ENCODE measurements at regions not wholly inside any gene's neighbourhood (a gene's known extent, or its start where the extent isn't known, plus 50 kb on each side); places are given as distances from the start of the nearest gene placed in this dataset.

GRCh38 chr10:1960982-1961381 is 223.7 kb upstream of the ADARB2 start:
- DNase-seq (ENCODE audit: low read depth in 1 of 2, low spot score in 1 of 2) = no peak
- H3K4me1 ChIP-seq (ENCODE audit: low read depth) = no peaks in the 10 kb centered on the region

GRCh38 chr10:1957057-1957456 is 219.7 kb upstream of the ADARB2 start:
- H3K4me1 ChIP-seq (ENCODE audit: low read depth) = no peaks in the 10 kb centered on the region
- no peak for TF ChIP-seq CTCF (IDR thresholded peaks at IDR 0.05; ENCODE audit: low read depth, low read length)
- H3K27ac ChIP-seq = no peak overlapping the region
- no peak overlapping the region for H3K4me3 ChIP-seq
- no peaks in the 10 kb centered on the region for H3K36me3 ChIP-seq
- DNase-seq (ENCODE audit: low read depth in 1 of 2, low spot score in 1 of 2) = no peak
- H3K9me3 ChIP-seq (ENCODE audit: low read depth) = no peaks in the 10 kb centered on the region
- no peaks in the 10 kb centered on the region for H3K27me3 ChIP-seq

More at GRCh38 chr10:1960982-1961381, 223.7 kb upstream of the ADARB2 start:
- TF ChIP-seq CTCF (IDR thresholded peaks at IDR 0.05; ENCODE audit: low read depth, low read length) = no peak
- Histone ChIP-seq H3K36me3 (no peaks in the 10 kb centered on the region), H3K27me3 (no peaks in the 10 kb centered on the region), H3K9me3 (ENCODE audit: low read depth) (no peaks in the 10 kb centered on the region), H3K4me3 (no peak overlapping the region), H3K27ac (no peak overlapping the region)

- Histone ChIP-seq H3K9me3 (ENCODE audit: low read depth) (no peaks in the 10 kb centered on the region), H3K27me3 (no peaks in the 10 kb centered on the region), H3K27ac (no peak overlapping the region), H3K4me1 (ENCODE audit: low read depth) (no peaks in the 10 kb centered on the region), H3K36me3 (no peaks in the 10 kb centered on the region), H3K4me3 (no peak overlapping the region)
- DNase-seq (ENCODE audit: low read depth in 1 of 2, low spot score in 1 of 2) = no peak
- TF ChIP-seq CTCF (IDR thresholded peaks at IDR 0.05; ENCODE audit: low read depth, low read length) = no peak
These were observed 217.0 kb upstream of the ADARB2 start for GRCh38 chr10:1954300-1954699.

GRCh38 chr10:1952126-1953095 is 215.1 kb upstream of the ADARB2 start:
- Histone ChIP-seq H3K27me3 (no peaks in the 10 kb centered on the region), H3K4me3 (no peak overlapping the region), H3K4me1 (ENCODE audit: low read depth) (no peaks in the 10 kb centered on the region), H3K9me3 (ENCODE audit: low read depth) (no peaks in the 10 kb centered on the region), H3K27ac (no peak overlapping the region), H3K36me3 (no peaks in the 10 kb centered on the region)
- DNase-seq (ENCODE audit: low read depth in 1 of 2, low spot score in 1 of 2) = no peak
- no peak for TF ChIP-seq CTCF (IDR thresholded peaks at IDR 0.05; ENCODE audit: low read depth, low read length)

- no peak overlapping the region for H3K4me3 ChIP-seq
- TF ChIP-seq CTCF (IDR thresholded peaks at IDR 0.05; ENCODE audit: low read depth, low read length) = no peak
- no peaks in the 10 kb centered on the region for H3K36me3 ChIP-seq
- DNase-seq (ENCODE audit: low read depth in 1 of 2, low spot score in 1 of 2) = no peak
- no peaks in the 10 kb centered on the region for H3K9me3 ChIP-seq (ENCODE audit: low read depth)
- no peaks in the 10 kb centered on the region for H3K4me1 ChIP-seq (ENCODE audit: low read depth)
- no peak overlapping the region for H3K27ac ChIP-seq
- no peaks in the 10 kb centered on the region for H3K27me3 ChIP-seq
These were observed 213.6 kb upstream of the ADARB2 start for GRCh38 chr10:1950803-1951495.

All from cardiac muscle cell (in vitro differentiated cells and primary cell).